GM08714 (cell line): ENCODE measurements at regions not wholly inside any gene's neighbourhood (a gene's known extent, or its start where the extent isn't known, plus 50 kb on each side); places are given as distances from the start of the nearest gene placed in this dataset.

Source experiments
- H3K4me3 ChIP-seq: fragments of 200-500 bp; sonication (Bioruptor generic); 2 replicates; pipeline ENCODE4 v1.5.1; 2014; ENCODE audit warnings: mild to moderate bottlenecking, low read length, inconsistent platforms
- ZNF274 ChIP-seq: IDR thresholded peaks from 2 replicates; pipeline ENCODE4 v1.6.1; 2012; ENCODE audit warnings: mild to moderate bottlenecking, low read depth, low read length

GRCh38 chr1:234690872-234691271 lies 80.9 kb upstream of the IRF2BP2 start:
- no peak for TF ChIP-seq ZNF274
- H3K4me3 ChIP-seq: no peak overlapping the region

GRCh38 chr1:234689236-234689635 lies 79.3 kb upstream of the IRF2BP2 start:
- H3K4me3 ChIP-seq: no peak overlapping the region
- TF ChIP-seq ZNF274: no peak

GRCh38 chr1:234687011-234687410 lies 77.0 kb upstream of the IRF2BP2 start:
- TF ChIP-seq ZNF274: no peak
- H3K4me3 ChIP-seq: no peak overlapping the region

- no peak for TF ChIP-seq ZNF274
- no peak overlapping the region for H3K4me3 ChIP-seq
Observed at GRCh38 chr1:234686035-234686434, 76.1 kb upstream of the IRF2BP2 start.

- H3K4me3 ChIP-seq: no peak overlapping the region
- no peak for TF ChIP-seq ZNF274
Observed at GRCh38 chr1:234684856-234685255, 74.9 kb upstream of the IRF2BP2 start.

GRCh38 chr1:234683861-234684632 lies 74.1 kb upstream of the IRF2BP2 start:
- TF ChIP-seq ZNF274: no peak
- no peak overlapping the region for H3K4me3 ChIP-seq

GRCh38 chr1:234683127-234683860 lies 73.3 kb upstream of the IRF2BP2 start:
- no peak overlapping the region for H3K4me3 ChIP-seq
- TF ChIP-seq ZNF274: no peak

GRCh38 chr1:234681990-234682389 lies 72.0 kb upstream of the IRF2BP2 start:
- TF ChIP-seq ZNF274: no peak

GRCh38 chr1:234681065-234681464 lies 71.1 kb upstream of the IRF2BP2 start:
- no peak overlapping the region for H3K4me3 ChIP-seq
- TF ChIP-seq ZNF274: no peak

More at GRCh38 chr1:234681990-234682389, 72.0 kb upstream of the IRF2BP2 start:
- no peak overlapping the region for H3K4me3 ChIP-seq

GRCh38 chr1:234680331-234680904 lies 70.4 kb upstream of the IRF2BP2 start:
- TF ChIP-seq ZNF274: no peak
- no peak overlapping the region for H3K4me3 ChIP-seq

GRCh38 chr1:234676103-234676594 lies 66.2 kb upstream of the IRF2BP2 start:
- no peak for TF ChIP-seq ZNF274
- H3K4me3 ChIP-seq: peak overlapping the region; percentile 47; the same call in 1 of the 2 replicates

GRCh38 chr1:234675572-234675971 lies 65.6 kb upstream of the IRF2BP2 start:
- no peak for TF ChIP-seq ZNF274
- no peak overlapping the region for H3K4me3 ChIP-seq

- no peak overlapping the region for H3K4me3 ChIP-seq
- no peak for TF ChIP-seq ZNF274
Observed at GRCh38 chr1:234675006-234675405, 65.0 kb upstream of the IRF2BP2 start.

GRCh38 chr1:234674218-234674815 lies 64.3 kb upstream of the IRF2BP2 start:
- no peak for TF ChIP-seq ZNF274
- H3K4me3 ChIP-seq: no peak overlapping the region

- no peak for TF ChIP-seq ZNF274
- H3K4me3 ChIP-seq: no peak overlapping the region
Observed at GRCh38 chr1:234672349-234673135, 62.6 kb upstream of the IRF2BP2 start.
